Skeletal muscle satellite cell (primary cell): ENCODE measurements at regions not wholly inside any gene's neighbourhood (a gene's known extent, or its start where the extent isn't known, plus 50 kb on each side); places are given as distances from the start of the nearest gene placed in this dataset.

ENCODE experiments used
- H3K27me3 ChIP-seq: 2 replicates; pipeline ENCODE4 v1.7.0; 2013; ENCODE audit warnings: low read length; ENCODE audit not compliant: control insufficient read depth, insufficient read depth
- H3K36me3 ChIP-seq: 2 replicates; pipeline ENCODE4 v1.7.0; 2013; ENCODE audit warnings: mild to moderate bottlenecking, control low read depth, low read length; ENCODE audit not compliant: insufficient read depth
- H3K4me1 ChIP-seq: 2 replicates; pipeline ENCODE4 v1.7.0; 2013; ENCODE audit warnings: low read length; ENCODE audit not compliant: control insufficient read depth, insufficient read depth
- H3K4me2 ChIP-seq: 2 replicates; pipeline ENCODE4 v1.7.0; 2013; ENCODE audit warnings: mild to moderate bottlenecking, low read length
- H3K4me3 ChIP-seq: 2 replicates; pipeline ENCODE4 v1.7.0; 2013; ENCODE audit warnings: low read length
- H3K9ac ChIP-seq: 2 replicates; pipeline ENCODE4 v1.7.0; 2013; ENCODE audit warnings: mild to moderate bottlenecking, low read depth, low read length, moderate library complexity
- H3K9me3 ChIP-seq: replicated peaks from 2 replicates; pipeline ENCODE4 v1.7.0; 2013; ENCODE audit warnings: mild to moderate bottlenecking, control low read depth, low read length

- Histone ChIP-seq H3K4me1 (no peaks in the 10 kb centered on the region), H3K27me3 (peaks cover 37% of the 10 kb centered on the region), H3K9me3 (no peaks in the 10 kb centered on the region)
Observed at GRCh38 chr2:176818617-176819016, 394.0 kb upstream of the HNRNPA3 start.

DNA sequence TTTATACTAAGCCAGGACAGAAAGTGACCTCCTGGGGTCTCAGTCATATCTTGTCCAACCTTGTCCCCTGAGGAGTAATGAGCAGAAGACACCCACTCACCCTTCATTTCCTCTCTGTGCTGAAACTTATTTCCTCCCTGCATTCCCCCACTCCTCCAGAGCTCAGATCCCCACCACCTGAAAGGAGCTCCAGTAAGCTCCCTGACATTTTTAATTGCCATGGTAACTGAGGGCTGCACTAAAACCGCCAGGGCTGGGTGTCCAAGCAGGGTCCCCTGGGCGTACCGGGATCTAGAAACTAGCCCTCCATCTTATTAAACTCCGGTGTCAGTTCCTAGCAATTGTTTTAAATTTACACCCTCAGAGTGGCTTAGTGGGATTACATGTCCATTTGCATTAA lies 393.3 kb upstream of the HNRNPA3 start:
- peaks cover 38% of the 10 kb centered on the region for H3K27me3 ChIP-seq
- no peaks in the 10 kb centered on the region for H3K9me3 ChIP-seq
- H3K36me3 ChIP-seq = no peaks in the 10 kb centered on the region
- no peak overlapping the region for H3K4me3 ChIP-seq
- H3K4me1 ChIP-seq = no peaks in the 10 kb centered on the region
- no peak overlapping the region for H3K9ac ChIP-seq
- H3K4me2 ChIP-seq = no peak overlapping the region

More at GRCh38 chr2:176818617-176819016, 394.0 kb upstream of the HNRNPA3 start:
- no peak overlapping the region for H3K4me2 ChIP-seq
- no peak overlapping the region for H3K4me3 ChIP-seq
- H3K36me3 ChIP-seq = no peaks in the 10 kb centered on the region
- no peak overlapping the region for H3K9ac ChIP-seq

- no peak overlapping the region for H3K4me2 ChIP-seq
- peaks cover 47% of the 10 kb centered on the region for H3K27me3 ChIP-seq
- H3K9ac ChIP-seq = no peak overlapping the region
- no peak overlapping the region for H3K4me3 ChIP-seq
- no peaks in the 10 kb centered on the region for H3K36me3 ChIP-seq
- H3K4me1 ChIP-seq = no peaks in the 10 kb centered on the region
- no peaks in the 10 kb centered on the region for H3K9me3 ChIP-seq
Observed at GRCh38 chr2:176820371-176820932, 392.1 kb upstream of the HNRNPA3 start.

DNA sequence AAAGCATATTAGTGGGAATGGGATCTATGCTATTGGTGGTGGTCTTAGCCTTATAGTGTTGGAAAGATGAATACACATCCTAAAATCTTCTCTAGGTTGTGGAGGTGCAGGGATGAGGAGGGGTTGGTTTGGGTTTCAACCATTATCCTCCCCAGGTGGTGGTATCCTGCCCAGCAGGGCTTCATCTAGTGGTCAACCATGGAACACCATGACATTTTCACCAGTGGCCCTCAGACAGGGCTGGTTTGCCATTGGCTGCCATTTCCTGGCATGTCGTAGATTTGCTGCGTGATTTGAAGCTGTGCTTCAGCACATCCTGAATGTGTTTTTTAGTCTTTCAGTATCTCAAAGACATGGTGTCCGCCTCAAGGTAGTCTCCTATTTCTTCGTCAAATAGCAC lies 391.2 kb upstream of the HNRNPA3 start:
- Histone ChIP-seq H3K36me3 (no peaks in the 10 kb centered on the region), H3K4me3 (no peak overlapping the region), H3K4me2 (no peak overlapping the region), H3K4me1 (no peaks in the 10 kb centered on the region), H3K27me3 (peaks cover 55% of the 10 kb centered on the region), H3K9ac (no peak overlapping the region), H3K9me3 (no peaks in the 10 kb centered on the region)

DNA sequence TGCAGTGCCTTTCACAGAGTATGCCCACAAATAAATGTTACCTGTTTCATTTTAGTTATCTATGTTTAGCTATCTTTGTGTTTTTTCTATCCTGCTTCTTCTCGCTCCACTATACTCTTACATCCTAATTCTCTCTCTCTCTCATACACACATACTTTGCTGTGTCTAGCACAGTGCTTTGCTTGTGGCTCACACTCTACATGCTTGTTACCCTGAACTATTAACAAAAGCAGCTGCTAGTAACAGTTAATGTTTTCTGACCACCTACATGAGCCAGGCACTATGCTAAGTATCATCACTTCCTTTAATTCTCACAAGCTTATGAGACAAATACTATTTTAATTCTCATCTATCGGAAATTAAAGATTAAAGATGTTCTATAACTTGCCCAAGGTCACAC lies 390.5 kb upstream of the HNRNPA3 start:
- no peak overlapping the region for H3K9ac ChIP-seq
- H3K27me3 ChIP-seq = peaks cover 61% of the 10 kb centered on the region
- no peaks in the 10 kb centered on the region for H3K9me3 ChIP-seq
- no peak overlapping the region for H3K4me3 ChIP-seq
- H3K4me2 ChIP-seq = no peak overlapping the region
- H3K4me1 ChIP-seq = no peaks in the 10 kb centered on the region
- no peaks in the 10 kb centered on the region for H3K36me3 ChIP-seq

DNA sequence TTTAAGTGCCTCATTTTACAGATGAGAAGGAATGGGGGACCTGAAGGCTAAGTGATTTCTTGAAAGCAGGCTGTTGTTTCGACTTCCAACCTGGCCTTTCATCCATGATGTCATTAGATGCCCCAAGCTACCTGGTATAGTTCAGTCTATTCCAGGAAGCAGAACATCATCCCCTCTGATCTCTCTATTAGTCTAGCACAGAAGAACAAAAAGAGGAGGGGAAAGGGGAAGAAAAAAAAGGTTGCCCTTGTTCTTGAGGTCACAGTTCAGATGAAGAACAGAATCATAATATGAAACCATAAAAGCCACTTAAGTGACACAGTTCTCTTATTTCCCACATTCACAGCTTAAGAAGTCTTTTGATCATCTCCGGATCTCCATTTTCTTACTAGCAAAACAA lies 386.2 kb upstream of the HNRNPA3 start:
- H3K4me1 ChIP-seq = no peaks in the 10 kb centered on the region

DNA sequence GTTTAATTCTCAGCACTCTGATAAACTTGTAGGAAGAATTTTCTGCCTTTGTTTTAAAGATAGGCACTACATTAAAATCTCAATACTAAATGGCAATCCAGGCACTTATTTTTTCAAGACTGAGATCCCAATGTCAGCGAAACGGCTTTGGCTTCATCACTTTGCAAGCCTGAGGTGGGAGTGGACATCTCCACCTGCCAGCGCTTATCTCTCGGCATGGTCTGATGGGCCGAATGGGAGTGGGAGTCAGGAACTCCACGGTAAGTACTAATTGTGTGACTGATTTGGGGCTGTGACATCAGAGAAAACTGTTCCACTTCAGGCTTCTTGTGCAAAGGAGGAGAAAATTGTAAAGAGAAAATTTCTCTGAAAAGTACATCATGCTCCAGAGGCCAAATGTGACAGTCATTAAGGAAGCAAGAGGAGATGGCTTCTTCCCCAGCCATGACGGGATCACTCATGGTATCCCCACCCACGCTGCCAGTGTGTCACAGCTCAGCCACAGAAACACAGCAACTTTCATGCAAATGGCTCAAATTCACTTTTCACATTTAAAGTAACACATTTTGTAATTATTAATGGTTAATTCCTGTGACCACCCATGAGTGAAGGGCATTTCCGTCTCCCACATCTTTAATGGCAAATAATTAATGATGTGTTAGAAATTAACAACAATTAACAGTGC lies 385.5 kb upstream of the HNRNPA3 start:
- H3K36me3 ChIP-seq = no peaks in the 10 kb centered on the region
- H3K4me2 ChIP-seq = no peak overlapping the region
- no peak overlapping the region for H3K9ac ChIP-seq
- H3K4me1 ChIP-seq = no peaks in the 10 kb centered on the region
- H3K27me3 ChIP-seq = peaks cover 47% of the 10 kb centered on the region
- no peaks in the 10 kb centered on the region for H3K9me3 ChIP-seq
- H3K4me3 ChIP-seq = no peak overlapping the region

More for the DNA sequence above, 386.2 kb upstream of the HNRNPA3 start:
- no peak overlapping the region for H3K4me2 ChIP-seq
- no peaks in the 10 kb centered on the region for H3K9me3 ChIP-seq
- peaks cover 52% of the 10 kb centered on the region for H3K27me3 ChIP-seq
- H3K36me3 ChIP-seq = no peaks in the 10 kb centered on the region
- H3K4me3 ChIP-seq = no peak overlapping the region
- H3K9ac ChIP-seq = no peak overlapping the region

DNA sequence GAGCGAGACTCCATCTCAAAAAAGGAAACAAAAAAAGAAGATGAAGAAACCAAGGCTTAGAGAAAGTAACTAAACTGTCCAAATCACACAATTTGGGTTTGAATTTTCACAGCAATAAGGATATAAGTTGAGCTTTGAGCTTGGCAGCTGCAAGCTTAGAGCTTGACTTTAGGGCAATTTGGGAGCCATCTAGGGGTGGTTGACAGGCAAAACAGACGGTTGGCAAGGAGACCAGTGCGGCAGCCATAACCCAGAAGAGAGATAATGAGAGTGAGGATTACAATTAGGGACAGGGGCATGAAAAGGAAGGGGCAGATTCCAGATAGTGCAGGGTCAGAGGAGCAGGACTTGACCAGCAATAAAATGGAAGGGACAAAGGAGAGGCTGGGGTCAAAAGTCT lies 382.2 kb upstream of the HNRNPA3 start:
- Histone ChIP-seq H3K9ac (no peak overlapping the region), H3K4me1 (no peaks in the 10 kb centered on the region), H3K36me3 (no peaks in the 10 kb centered on the region), H3K4me3 (no peak overlapping the region), H3K27me3 (peaks cover 28% of the 10 kb centered on the region), H3K4me2 (no peak overlapping the region), H3K9me3 (no peaks in the 10 kb centered on the region)

- Histone ChIP-seq H3K4me1 (no peaks in the 10 kb centered on the region), H3K9me3 (no peaks in the 10 kb centered on the region), H3K9ac (no peak overlapping the region), H3K4me2 (no peak overlapping the region), H3K36me3 (no peaks in the 10 kb centered on the region), H3K4me3 (no peak overlapping the region), H3K27me3 (peaks cover 11% of the 10 kb centered on the region)
Observed at GRCh38 chr2:176832086-176832485, 380.5 kb upstream of the HNRNPA3 start.

DNA sequence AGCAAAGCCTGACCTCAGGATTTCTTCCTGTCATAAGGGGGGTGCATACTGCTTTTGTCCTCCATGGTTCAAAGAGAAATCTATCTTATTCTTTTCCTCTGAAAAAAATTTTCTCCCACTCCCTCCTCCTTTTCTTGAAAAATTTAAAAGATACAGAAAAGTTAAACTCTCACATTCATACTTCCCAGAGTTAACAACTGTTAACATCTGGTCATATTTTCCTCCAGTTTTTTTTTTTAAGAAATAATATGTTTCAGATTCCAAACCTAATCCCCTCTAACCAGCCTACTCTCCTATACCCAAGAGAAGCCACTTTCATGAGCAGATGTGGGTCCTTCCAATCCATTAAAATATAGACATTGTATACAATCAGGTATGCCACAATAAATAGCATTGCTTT lies 378.9 kb upstream of the HNRNPA3 start:
- H3K4me1 ChIP-seq = no peaks in the 10 kb centered on the region
- no peaks in the 10 kb centered on the region for H3K9me3 ChIP-seq
- no peak overlapping the region for H3K4me3 ChIP-seq
- H3K36me3 ChIP-seq = no peaks in the 10 kb centered on the region
- no peak overlapping the region for H3K9ac ChIP-seq
- H3K27me3 ChIP-seq = peaks cover 11% of the 10 kb centered on the region
- H3K4me2 ChIP-seq = no peak overlapping the region

- H3K4me2 ChIP-seq = no peak overlapping the region
- no peak overlapping the region for H3K4me3 ChIP-seq
- H3K9ac ChIP-seq = no peak overlapping the region
- no peaks in the 10 kb centered on the region for H3K36me3 ChIP-seq
- no peaks in the 10 kb centered on the region for H3K4me1 ChIP-seq
- peaks cover 8% of the 10 kb centered on the region for H3K27me3 ChIP-seq
- H3K9me3 ChIP-seq = no peaks in the 10 kb centered on the region
Observed at GRCh38 chr2:176834226-176834625, 378.4 kb upstream of the HNRNPA3 start.

- Histone ChIP-seq H3K36me3 (no peaks in the 10 kb centered on the region), H3K4me1 (no peaks in the 10 kb centered on the region), H3K9me3 (no peaks in the 10 kb centered on the region), H3K9ac (no peak overlapping the region), H3K4me3 (no peak overlapping the region), H3K4me2 (no peak overlapping the region), H3K27me3 (peaks cover 6% of the 10 kb centered on the region)
Observed at GRCh38 chr2:176843208-176843607, 369.4 kb upstream of the HNRNPA3 start.
